Esophagus squamous epithelium (tissue), 4 donors: ENCODE measurements at regions not wholly inside any gene's neighbourhood (a gene's known extent, or its start where the extent isn't known, plus 50 kb on each side); places are given as distances from the start of the nearest gene placed in this dataset.

Experiments
- CTCF ChIP-seq, 6 experiments: fragments of 450-650 bp in 4 of 6; fragments of 200-600 bp in 2 of 6; sonication (generic) in 2 of 6; IDR thresholded peaks; one replicate each; pipeline ENCODE4 v1.5.1; 2016 to 2019; ENCODE audit warnings: antibody characterized with exemption in 6 of 6, mild to moderate bottlenecking in 4 of 6, moderate library complexity in 4 of 6
- POLR2A ChIP-seq, 4 donors: fragments of 450-650 bp; IDR thresholded peaks; one replicate each; pipeline ENCODE4 v1.6.1; 2017; ENCODE audit warnings: antibody characterized with exemption in 4 of 4, mild to moderate bottlenecking in 4 of 4, moderate library complexity in 3 of 4

- no peak for TF ChIP-seq CTCF (IDR thresholded peaks at IDR 0.05)
- TF ChIP-seq POLR2A (IDR thresholded peaks at IDR 0.05), result no peak
Measured at GRCh38 chr5:2981652-2982051, 230.2 kb upstream of the IRX2 start.
